Erythroblast (primary cell): ENCODE measurements at regions not wholly inside any gene's neighbourhood (a gene's known extent, or its start where the extent isn't known, plus 50 kb on each side); places are given as distances from the start of the nearest gene placed in this dataset.

Source experiments
- GATA1 ChIP-seq: IDR thresholded peaks from 2 replicates; pipeline ENCODE4 v1.6.1; 2011; ENCODE audit warnings: low read depth, mild to moderate bottlenecking, control low read depth, low read length, moderate library complexity
- POLR2A ChIP-seq: IDR thresholded peaks from 2 replicates; pipeline ENCODE4 v1.6.1; 2011; ENCODE audit warnings: mild to moderate bottlenecking, low read length

- TF ChIP-seq POLR2A (no peak), GATA1 (no peak)
These were observed 325.6 kb downstream of the HRH4 start for GRCh38 chr18:24786027-24786426.
